ENCODE measurements at regions not wholly inside any gene's neighbourhood (a gene's known extent, or its start where the extent isn't known, plus 50 kb on each side); places are given as distances from the start of the nearest gene placed in this dataset.

DNA sequence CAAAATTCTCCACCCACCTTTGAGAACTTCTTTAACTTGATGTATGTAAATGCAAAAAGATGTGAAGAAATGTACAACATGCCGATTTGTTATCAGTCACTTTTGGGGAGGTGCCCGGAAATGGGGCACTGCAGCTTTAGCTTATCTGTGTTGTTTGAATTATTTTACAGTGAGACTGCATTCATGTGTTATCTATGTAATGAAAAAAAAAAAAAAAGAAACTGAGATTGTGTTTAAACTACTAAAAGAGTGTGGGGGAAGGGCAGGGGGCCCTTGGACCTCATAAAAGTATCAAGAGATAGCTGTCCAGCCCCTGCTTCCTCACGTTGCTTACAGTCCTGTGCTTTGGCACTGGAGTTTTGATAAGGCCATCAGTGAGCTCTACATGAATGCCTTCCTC, 259.4 kb downstream of the STK31 start:
- H3K4me1 ChIP-seq (ENCODE audit: insufficient read depth, low read length), result no peaks in the 10 kb centered on the region
- TF ChIP-seq, protein P1, sequence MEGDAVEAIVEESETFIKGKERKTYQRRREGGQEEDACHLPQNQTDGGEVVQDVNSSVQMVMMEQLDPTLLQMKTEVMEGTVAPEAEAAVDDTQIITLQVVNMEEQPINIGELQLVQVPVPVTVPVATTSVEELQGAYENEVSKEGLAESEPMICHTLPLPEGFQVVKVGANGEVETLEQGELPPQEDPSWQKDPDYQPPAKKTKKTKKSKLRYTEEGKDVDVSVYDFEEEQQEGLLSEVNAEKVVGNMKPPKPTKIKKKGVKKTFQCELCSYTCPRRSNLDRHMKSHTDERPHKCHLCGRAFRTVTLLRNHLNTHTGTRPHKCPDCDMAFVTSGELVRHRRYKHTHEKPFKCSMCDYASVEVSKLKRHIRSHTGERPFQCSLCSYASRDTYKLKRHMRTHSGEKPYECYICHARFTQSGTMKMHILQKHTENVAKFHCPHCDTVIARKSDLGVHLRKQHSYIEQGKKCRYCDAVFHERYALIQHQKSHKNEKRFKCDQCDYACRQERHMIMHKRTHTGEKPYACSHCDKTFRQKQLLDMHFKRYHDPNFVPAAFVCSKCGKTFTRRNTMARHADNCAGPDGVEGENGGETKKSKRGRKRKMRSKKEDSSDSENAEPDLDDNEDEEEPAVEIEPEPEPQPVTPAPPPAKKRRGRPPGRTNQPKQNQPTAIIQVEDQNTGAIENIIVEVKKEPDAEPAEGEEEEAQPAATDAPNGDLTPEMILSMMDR (IDR thresholded peaks at IDR 0.05; ENCODE audit: borderline replicate concordance, extremely low read depth, low read length, poor library complexity, severe bottlenecking), result no peak
- no peak for TF ChIP-seq EZH2 (IDR thresholded peaks at IDR 0.05; ENCODE audit: borderline replicate concordance, low read depth, low read length, severe bottlenecking)
- no peaks in the 10 kb centered on the region for H3K9me3 ChIP-seq (ENCODE audit: insufficient read depth, low read length, severe bottlenecking)
- DNase-seq (no peak), ATAC-seq (ENCODE audit: insufficient read depth, low read depth) (no peak)
- H3K4me3 ChIP-seq (ENCODE audit: low read depth in 1 of 2, low read length in 2 of 2), result no peak overlapping the region
- no peak overlapping the region for H3K27ac ChIP-seq (ENCODE audit: low read length)
- no peak overlapping the region for H3K9ac ChIP-seq (ENCODE audit: low read depth, low read length)
- no peaks in the 10 kb centered on the region for H3K36me3 ChIP-seq (ENCODE audit: insufficient read depth, low read length)
- H3K79me2 ChIP-seq (ENCODE audit: insufficient read depth, low read length), result no peaks in the 10 kb centered on the region
- H3K4me2 ChIP-seq (ENCODE audit: insufficient read depth, low read length), result no peak overlapping the region
- H2AFZ ChIP-seq (ENCODE audit: low read depth, low read length), result no peak overlapping the region
- no peaks in the 10 kb centered on the region for H3K27me3 ChIP-seq (ENCODE audit: insufficient read depth, low read length, poor library complexity)
- no peaks in the 10 kb centered on the region for H4K20me1 ChIP-seq (ENCODE audit: insufficient read depth, low read length)

DNA sequence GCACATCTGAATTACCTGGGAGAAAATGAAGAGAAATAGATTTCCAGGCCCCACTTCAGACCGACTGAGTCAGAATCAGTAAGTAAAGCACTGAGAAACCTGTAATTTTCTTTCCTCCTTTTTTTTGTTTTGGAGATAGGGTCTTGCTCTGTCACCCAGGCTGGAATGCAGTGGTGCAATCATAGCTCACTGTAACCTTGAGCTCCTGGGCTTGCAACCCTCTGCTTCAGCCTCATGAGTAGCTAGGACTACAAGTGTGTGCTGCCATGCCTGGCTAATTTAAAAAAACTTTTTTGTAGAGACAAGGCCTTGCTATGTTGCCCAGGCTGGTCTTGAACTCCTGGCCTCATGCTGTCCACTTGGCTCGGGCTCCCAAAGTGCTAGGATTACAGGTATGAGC, 260.2 kb downstream of the STK31 start:
- H2AFZ ChIP-seq (ENCODE audit: low read depth, low read length), result no peak overlapping the region
- no peak overlapping the region for H3K4me2 ChIP-seq (ENCODE audit: insufficient read depth, low read length)
- H3K9me3 ChIP-seq (ENCODE audit: insufficient read depth, low read length, severe bottlenecking), result no peaks in the 10 kb centered on the region
- no peak overlapping the region for H3K4me3 ChIP-seq (ENCODE audit: low read depth in 1 of 2, low read length in 2 of 2)
- ATAC-seq (ENCODE audit: insufficient read depth, low read depth), result no peak
- H3K4me1 ChIP-seq (ENCODE audit: insufficient read depth, low read length), result no peaks in the 10 kb centered on the region
- no peaks in the 10 kb centered on the region for H3K79me2 ChIP-seq (ENCODE audit: insufficient read depth, low read length)
- no peak for DNase-seq
- no peak overlapping the region for H3K9ac ChIP-seq (ENCODE audit: low read depth, low read length)
- no peaks in the 10 kb centered on the region for H4K20me1 ChIP-seq (ENCODE audit: insufficient read depth, low read length)
- no peaks in the 10 kb centered on the region for H3K27me3 ChIP-seq (ENCODE audit: insufficient read depth, low read length, poor library complexity)
- no peaks in the 10 kb centered on the region for H3K36me3 ChIP-seq (ENCODE audit: insufficient read depth, low read length)
- TF ChIP-seq, protein P1 (IDR thresholded peaks at IDR 0.05; ENCODE audit: borderline replicate concordance, extremely low read depth, low read length, poor library complexity, severe bottlenecking), result no peak
- TF ChIP-seq EZH2 (IDR thresholded peaks at IDR 0.05; ENCODE audit: borderline replicate concordance, low read depth, low read length, severe bottlenecking), result no peak
- no peak overlapping the region for H3K27ac ChIP-seq (ENCODE audit: low read length)

DNA sequence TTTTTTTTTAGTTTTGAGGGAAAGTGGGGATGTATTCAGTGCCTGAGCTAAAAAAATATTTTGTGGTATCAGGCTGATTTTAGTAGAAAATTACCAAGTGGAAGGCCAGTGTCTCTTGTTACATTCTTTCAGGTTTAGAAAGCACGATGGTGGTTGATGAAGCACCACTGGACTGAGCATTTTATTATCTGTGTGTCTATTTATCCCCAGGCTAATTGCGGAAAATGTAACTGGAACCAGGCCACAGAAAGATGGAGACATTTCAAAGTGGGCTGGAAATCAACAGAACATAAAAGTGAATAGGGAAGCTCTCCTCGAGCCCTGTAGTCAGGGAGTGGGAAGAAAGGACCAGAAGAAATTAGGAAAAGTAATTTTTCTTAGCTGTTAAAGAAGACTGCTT, 261.0 kb downstream of the STK31 start:
- Histone ChIP-seq H3K79me2 (ENCODE audit: insufficient read depth, low read length) (no peaks in the 10 kb centered on the region), H3K4me2 (ENCODE audit: insufficient read depth, low read length) (no peak overlapping the region), H3K9ac (ENCODE audit: low read depth, low read length) (no peak overlapping the region), H3K36me3 (ENCODE audit: insufficient read depth, low read length) (no peaks in the 10 kb centered on the region), H3K27me3 (ENCODE audit: insufficient read depth, low read length, poor library complexity) (no peaks in the 10 kb centered on the region), H2AFZ (ENCODE audit: low read depth, low read length) (no peak overlapping the region), H3K4me3 (ENCODE audit: low read depth in 1 of 2, low read length in 2 of 2) (no peak overlapping the region), H4K20me1 (ENCODE audit: insufficient read depth, low read length) (no peaks in the 10 kb centered on the region), H3K9me3 (ENCODE audit: insufficient read depth, low read length, severe bottlenecking) (no peaks in the 10 kb centered on the region), H3K4me1 (ENCODE audit: insufficient read depth, low read length) (no peaks in the 10 kb centered on the region), H3K27ac (ENCODE audit: low read length) (no peak overlapping the region)
- TF ChIP-seq, protein P1 (IDR thresholded peaks at IDR 0.05; ENCODE audit: borderline replicate concordance, extremely low read depth, low read length, poor library complexity, severe bottlenecking), result no peak
- TF ChIP-seq EZH2 (IDR thresholded peaks at IDR 0.05; ENCODE audit: borderline replicate concordance, low read depth, low read length, severe bottlenecking), result no peak
- DNase-seq (no peak), ATAC-seq (ENCODE audit: insufficient read depth, low read depth) (no peak)

DNA sequence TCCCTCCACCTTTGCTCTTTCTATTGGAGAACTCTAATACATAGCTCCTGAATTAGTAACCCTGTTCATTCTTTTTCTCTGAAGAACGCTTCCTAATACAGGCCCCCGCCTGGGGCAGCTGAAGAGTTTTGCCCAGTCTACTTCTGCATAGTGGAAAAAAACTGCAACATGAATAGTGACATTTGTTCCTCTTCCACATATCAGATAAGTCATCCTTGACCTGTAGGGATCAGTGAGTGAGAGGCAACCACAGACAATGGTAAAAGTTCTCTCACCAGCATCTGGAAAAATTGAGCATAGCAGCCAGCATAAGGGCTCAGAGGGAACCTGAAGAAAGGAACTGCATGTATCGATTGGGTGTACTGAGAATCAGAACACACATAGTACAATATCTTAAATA, 262.0 kb downstream of the STK31 start:
- H3K27ac ChIP-seq (ENCODE audit: low read length), result no peak overlapping the region
- H3K79me2 ChIP-seq (ENCODE audit: insufficient read depth, low read length), result no peaks in the 10 kb centered on the region
- TF ChIP-seq, protein P1 (IDR thresholded peaks at IDR 0.05; ENCODE audit: borderline replicate concordance, extremely low read depth, low read length, poor library complexity, severe bottlenecking), result no peak
- TF ChIP-seq EZH2 (IDR thresholded peaks at IDR 0.05; ENCODE audit: borderline replicate concordance, low read depth, low read length, severe bottlenecking), result no peak
- ATAC-seq (ENCODE audit: insufficient read depth, low read depth) (no peak), DNase-seq (no peak)
- no peak overlapping the region for H3K4me2 ChIP-seq (ENCODE audit: insufficient read depth, low read length)
- H3K9ac ChIP-seq (ENCODE audit: low read depth, low read length), result no peak overlapping the region
- H3K9me3 ChIP-seq (ENCODE audit: insufficient read depth, low read length, severe bottlenecking), result no peaks in the 10 kb centered on the region
- H3K4me1 ChIP-seq (ENCODE audit: insufficient read depth, low read length), result no peaks in the 10 kb centered on the region
- no peaks in the 10 kb centered on the region for H3K27me3 ChIP-seq (ENCODE audit: insufficient read depth, low read length, poor library complexity)
- no peaks in the 10 kb centered on the region for H3K36me3 ChIP-seq (ENCODE audit: insufficient read depth, low read length)
- no peak overlapping the region for H2AFZ ChIP-seq (ENCODE audit: low read depth, low read length)
- H3K4me3 ChIP-seq (ENCODE audit: low read depth in 1 of 2, low read length in 2 of 2), result no peak overlapping the region
- H4K20me1 ChIP-seq (ENCODE audit: insufficient read depth, low read length), result no peaks in the 10 kb centered on the region

All from DND-41 (cell line).